WI38 (cell line): ENCODE measurements at regions not wholly inside any gene's neighbourhood (a gene's known extent, or its start where the extent isn't known, plus 50 kb on each side); places are given as distances from the start of the nearest gene placed in this dataset.

Experiments
- H3K4me3 ChIP-seq: 2 replicates; pipeline ENCODE4 v1.5.1; 2011; ENCODE audit warnings: low read depth, mild to moderate bottlenecking, control low read depth, low read length
- CTCF ChIP-seq: IDR thresholded peaks from 2 replicates; pipeline ENCODE4 v1.5.1; 2012; ENCODE audit warnings: low read depth, mild to moderate bottlenecking, control low read depth, low read length

- no peak for TF ChIP-seq CTCF
- no peak overlapping the region for H3K4me3 ChIP-seq
Observed at GRCh38 chr2:222774941-222775340, 85.9 kb upstream of the ACSL3 start.

GRCh38 chr2:222776792-222777191 lies 84.0 kb upstream of the ACSL3 start:
- no peak for TF ChIP-seq CTCF
- H3K4me3 ChIP-seq, result no peak overlapping the region

DNA sequence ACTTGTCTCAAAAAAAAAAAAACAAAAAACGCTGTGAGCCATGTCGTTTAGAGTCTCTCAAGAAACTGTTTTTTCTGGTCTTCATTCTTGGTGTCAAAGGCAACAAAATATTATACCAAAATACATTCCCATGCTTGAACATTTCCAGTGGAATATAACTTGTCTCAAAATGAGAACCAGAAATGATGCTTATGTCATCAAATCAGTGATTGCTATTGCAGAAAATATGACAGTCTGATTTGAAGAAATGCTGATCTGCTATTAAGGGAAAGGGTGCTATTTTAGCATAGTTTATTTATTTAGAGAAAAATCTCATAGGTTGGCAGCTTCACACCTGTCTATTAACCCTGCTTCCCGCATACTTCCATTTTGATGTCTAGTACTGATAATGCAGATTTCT lies 82.4 kb upstream of the ACSL3 start:
- H3K4me3 ChIP-seq, result no peak overlapping the region
- no peak for TF ChIP-seq CTCF

DNA sequence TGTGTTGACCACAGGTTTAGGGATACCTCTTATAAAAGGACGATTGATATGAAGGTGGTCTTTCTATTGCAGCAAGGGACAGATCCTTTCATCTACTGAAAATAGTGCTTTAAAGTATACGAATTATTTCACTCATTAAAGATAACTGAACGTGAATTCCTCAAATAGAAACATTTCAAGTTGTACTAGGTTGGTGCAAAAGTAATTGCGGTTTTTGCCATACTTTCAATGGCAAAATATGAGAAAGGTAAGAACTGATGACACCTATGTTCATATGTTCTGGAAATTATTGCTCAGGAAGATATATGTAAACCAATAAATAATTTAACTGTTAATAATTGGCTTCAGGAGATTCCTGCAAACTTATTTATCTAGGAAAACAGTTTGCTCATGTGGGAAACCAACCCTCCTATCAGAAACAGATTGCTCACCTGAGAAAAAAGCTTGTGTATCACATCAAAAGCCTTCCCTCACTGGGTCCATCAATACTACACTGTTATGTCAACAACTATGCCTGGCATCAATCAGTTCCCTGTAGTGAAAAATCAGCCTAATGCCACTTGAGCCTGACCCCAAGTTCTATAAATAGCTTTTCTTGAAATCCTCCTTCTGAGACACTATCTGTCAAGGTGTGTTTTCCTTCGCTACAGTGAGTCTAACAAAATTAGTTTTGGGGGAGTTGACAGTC lies 81.5 kb upstream of the ACSL3 start:
- TF ChIP-seq CTCF, result no peak
- no peak overlapping the region for H3K4me3 ChIP-seq

- H3K4me3 ChIP-seq, result no peak overlapping the region
- no peak for TF ChIP-seq CTCF
Observed at GRCh38 chr2:222780051-222780450, 80.8 kb upstream of the ACSL3 start.

- H3K4me3 ChIP-seq, result no peak overlapping the region
- no peak for TF ChIP-seq CTCF
Observed at GRCh38 chr2:222782201-222782730, 78.6 kb upstream of the ACSL3 start.

GRCh38 chr2:222783592-222783991 lies 77.2 kb upstream of the ACSL3 start:
- no peak for TF ChIP-seq CTCF
- H3K4me3 ChIP-seq, result no peak overlapping the region
